ENCODE measurements at regions not wholly inside any gene's neighbourhood (a gene's known extent, or its start where the extent isn't known, plus 50 kb on each side); places are given as distances from the start of the nearest gene placed in this dataset.

DNA sequence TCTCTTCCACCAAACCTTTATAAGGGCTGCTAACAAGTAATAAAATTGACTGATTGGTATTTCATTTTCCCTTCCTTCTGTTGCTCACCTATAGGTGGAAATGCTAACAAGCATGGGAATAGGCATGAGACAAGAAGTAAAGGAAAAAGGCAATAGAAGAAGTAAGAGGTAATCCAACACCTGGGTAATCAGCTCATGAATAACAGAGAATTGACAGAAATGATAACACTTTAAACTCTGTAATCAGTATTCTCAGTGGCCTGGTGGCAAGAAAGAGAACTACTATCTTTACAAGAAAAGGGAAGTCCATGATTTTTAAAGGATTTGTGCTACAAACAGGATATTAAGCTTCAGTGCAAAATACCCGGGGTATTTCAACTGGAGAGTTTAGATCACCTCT is 737.8 kb downstream of the RERGL start:
- Mint-ChIP-seq H3K27ac (no peak overlapping the region), H3K4me1 (no peaks in the 10 kb centered on the region), H3K4me3 (no peak overlapping the region), H3K9me3 (no peaks in the 10 kb centered on the region), H3K27me3 (no peaks in the 10 kb centered on the region), H3K36me3 (no peaks in the 10 kb centered on the region)
- ATAC-seq = no peak

DNA sequence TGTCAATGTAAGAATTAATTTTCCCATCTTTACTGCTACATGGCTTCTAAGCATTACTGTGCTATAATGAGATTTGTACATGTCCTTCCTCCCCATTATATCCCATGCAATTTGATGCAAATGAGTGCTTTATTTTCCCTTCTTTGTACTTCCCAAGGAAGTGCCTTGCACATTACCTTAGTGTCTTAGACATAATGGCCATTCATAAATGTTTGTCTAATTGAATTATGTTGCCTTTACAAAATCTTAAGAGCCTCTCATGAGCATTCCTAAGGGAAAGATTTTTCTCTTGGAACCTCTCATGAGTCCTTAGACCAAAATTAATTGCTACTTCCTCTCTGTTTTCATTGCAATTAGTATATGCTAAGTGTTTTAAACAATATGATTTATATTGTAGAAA is 741.7 kb downstream of the RERGL start:
- Mint-ChIP-seq H3K9me3 (peaks cover 3% of the 10 kb centered on the region), H3K4me1 (no peaks in the 10 kb centered on the region), H3K36me3 (no peaks in the 10 kb centered on the region), H3K4me3 (no peak overlapping the region), H3K27ac (no peak overlapping the region), H3K27me3 (no peaks in the 10 kb centered on the region)
- no peak for ATAC-seq

- no peak for ATAC-seq
- H3K27me3 Mint-ChIP-seq = no peaks in the 10 kb centered on the region
- H3K27ac Mint-ChIP-seq = no peak overlapping the region
- no peak overlapping the region for H3K4me3 Mint-ChIP-seq
- H3K9me3 Mint-ChIP-seq = peaks cover 6% of the 10 kb centered on the region
- H3K36me3 Mint-ChIP-seq = no peaks in the 10 kb centered on the region
- no peaks in the 10 kb centered on the region for H3K4me1 Mint-ChIP-seq
Observed at GRCh38 chr12:17344649-17345048, 738.7 kb upstream of the LMO3 start.

DNA sequence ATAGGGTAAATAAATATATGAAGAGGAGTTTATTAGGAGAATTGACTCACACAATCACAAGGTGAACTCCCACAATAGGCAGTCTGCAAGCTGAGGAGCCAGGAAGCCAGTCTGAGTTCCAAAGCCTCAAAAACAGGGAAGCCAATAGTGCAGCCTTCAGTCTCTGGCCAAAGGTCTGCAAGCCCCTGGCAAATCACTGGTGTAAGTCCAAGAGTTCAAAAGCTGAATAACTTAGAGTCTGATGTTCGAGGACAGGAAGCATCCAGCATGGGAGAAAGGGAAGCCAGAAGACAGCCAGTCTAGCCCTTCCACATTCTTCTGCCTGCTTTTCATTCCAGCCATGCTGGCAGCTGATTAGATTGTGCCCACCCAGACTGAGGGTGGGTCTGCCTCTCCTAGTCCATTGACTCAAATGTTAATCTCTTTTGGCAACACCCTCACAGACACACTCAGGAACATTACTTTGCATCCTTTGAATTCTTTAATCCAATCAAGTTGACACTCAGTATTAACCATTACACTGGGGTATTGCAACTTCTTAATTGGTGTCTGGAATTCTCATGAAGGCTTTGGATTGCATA is 736.5 kb upstream of the LMO3 start:
- Mint-ChIP-seq H3K4me1 (no peaks in the 10 kb centered on the region), H3K36me3 (no peaks in the 10 kb centered on the region), H3K9me3 (peaks cover 9% of the 10 kb centered on the region), H3K27me3 (no peaks in the 10 kb centered on the region), H3K27ac (no peak overlapping the region), H3K4me3 (no peak overlapping the region)
- no peak for ATAC-seq

GRCh38 chr12:17335487-17335886 is 729.5 kb upstream of the LMO3 start:
- Mint-ChIP-seq H3K27me3 (no peaks in the 10 kb centered on the region), H3K36me3 (no peaks in the 10 kb centered on the region), H3K4me3 (no peak overlapping the region), H3K4me1 (no peaks in the 10 kb centered on the region), H3K9me3 (peaks cover 10% of the 10 kb centered on the region), H3K27ac (no peak overlapping the region)
- no peak for ATAC-seq

- no peak overlapping the region for H3K27ac Mint-ChIP-seq
- no peak overlapping the region for H3K4me3 Mint-ChIP-seq
- no peaks in the 10 kb centered on the region for H3K4me1 Mint-ChIP-seq
- peaks cover 10% of the 10 kb centered on the region for H3K9me3 Mint-ChIP-seq
- H3K36me3 Mint-ChIP-seq = no peaks in the 10 kb centered on the region
- H3K27me3 Mint-ChIP-seq = no peaks in the 10 kb centered on the region
- ATAC-seq = no peak
Observed at GRCh38 chr12:17334784-17335183, 728.8 kb upstream of the LMO3 start.

DNA sequence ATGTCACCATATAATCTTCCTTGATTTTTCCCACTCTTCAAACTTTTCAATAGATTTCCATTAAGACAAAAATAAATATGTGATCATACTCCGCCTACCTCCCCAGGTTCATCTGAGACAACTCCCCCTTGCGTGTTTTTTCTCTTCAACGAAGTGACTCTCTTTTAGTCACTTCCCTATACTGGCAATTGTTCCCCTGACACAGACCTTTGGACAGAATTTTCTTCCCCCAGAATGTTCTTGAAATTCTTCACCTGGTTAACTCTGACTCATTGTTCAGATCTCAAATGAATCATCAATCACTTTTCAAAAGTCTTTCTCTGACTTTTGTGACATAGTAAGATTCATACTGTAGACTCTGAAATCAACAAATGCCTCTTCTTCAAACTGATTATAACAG is 727.3 kb upstream of the LMO3 start:
- Mint-ChIP-seq H3K27me3 (no peaks in the 10 kb centered on the region), H3K4me1 (no peaks in the 10 kb centered on the region), H3K9me3 (peaks cover 7% of the 10 kb centered on the region), H3K36me3 (no peaks in the 10 kb centered on the region), H3K4me3 (no peak overlapping the region), H3K27ac (no peak overlapping the region)
- ATAC-seq = no peak

GRCh38 chr12:17326649-17327048 is 720.7 kb upstream of the LMO3 start:
- H3K36me3 Mint-ChIP-seq = no peaks in the 10 kb centered on the region
- no peak for ATAC-seq
- no peaks in the 10 kb centered on the region for H3K27me3 Mint-ChIP-seq

DNA sequence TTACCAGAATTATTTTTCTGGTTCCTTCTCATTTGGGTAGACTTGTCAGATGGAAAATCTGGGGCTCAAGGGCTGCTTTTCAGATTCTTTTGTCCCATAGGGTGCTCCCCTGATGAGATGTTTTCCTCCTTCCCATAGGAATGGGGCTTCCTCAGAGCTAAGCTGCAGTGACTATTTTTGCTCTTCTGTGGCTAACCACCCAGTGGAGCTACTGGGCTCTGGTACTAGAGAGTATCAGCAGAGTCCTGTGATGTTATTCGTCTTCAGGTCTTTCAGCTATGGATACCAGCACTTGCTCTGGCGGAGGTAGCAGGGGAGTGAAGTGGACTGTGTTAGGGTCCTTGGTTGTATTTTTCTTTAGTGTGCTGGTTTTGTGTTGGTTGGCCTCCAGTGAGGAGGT is 716.1 kb upstream of the LMO3 start:
- Mint-ChIP-seq H3K9me3 (peaks cover 12% of the 10 kb centered on the region), H3K4me1 (no peaks in the 10 kb centered on the region), H3K4me3 (no peak overlapping the region), H3K27ac (no peak overlapping the region), H3K27me3 (no peaks in the 10 kb centered on the region), H3K36me3 (no peaks in the 10 kb centered on the region)
- no peak for ATAC-seq

More at GRCh38 chr12:17326649-17327048, 720.7 kb upstream of the LMO3 start:
- no peak overlapping the region for H3K27ac Mint-ChIP-seq
- no peaks in the 10 kb centered on the region for H3K4me1 Mint-ChIP-seq
- H3K9me3 Mint-ChIP-seq = no peaks in the 10 kb centered on the region
- no peak overlapping the region for H3K4me3 Mint-ChIP-seq

GRCh38 chr12:17304503-17305347 is 698.8 kb upstream of the LMO3 start:
- Mint-ChIP-seq H3K27ac (no peak overlapping the region), H3K27me3 (no peaks in the 10 kb centered on the region), H3K4me3 (no peak overlapping the region), H3K4me1 (no peaks in the 10 kb centered on the region), H3K36me3 (no peaks in the 10 kb centered on the region), H3K9me3 (peaks cover 9% of the 10 kb centered on the region)
- no peak for ATAC-seq

DNA sequence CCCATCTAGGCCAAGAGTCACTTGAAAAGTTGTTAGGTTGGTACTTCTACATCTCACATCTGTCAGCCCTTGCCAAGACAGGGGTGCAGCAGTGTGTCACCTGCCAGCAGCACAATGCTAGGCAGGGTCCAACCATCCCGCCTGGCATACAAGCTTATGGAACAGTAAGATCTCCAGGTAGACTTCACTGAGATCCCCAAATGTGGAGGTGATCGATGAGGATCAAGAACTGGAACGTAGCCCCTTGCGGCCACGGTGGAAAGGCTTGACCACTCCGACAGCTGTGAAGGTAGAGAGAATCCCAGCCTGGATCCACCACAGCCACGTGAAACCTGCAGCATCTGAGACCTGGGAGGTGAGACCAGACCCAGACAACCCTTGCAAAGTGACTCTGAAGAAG is 696.0 kb upstream of the LMO3 start:
- ATAC-seq = no peak
- peaks cover 15% of the 10 kb centered on the region for H3K9me3 Mint-ChIP-seq
- no peak overlapping the region for H3K4me3 Mint-ChIP-seq
- no peaks in the 10 kb centered on the region for H3K36me3 Mint-ChIP-seq
- H3K4me1 Mint-ChIP-seq = no peaks in the 10 kb centered on the region
- no peak overlapping the region for H3K27ac Mint-ChIP-seq
- no peaks in the 10 kb centered on the region for H3K27me3 Mint-ChIP-seq

- Mint-ChIP-seq H3K36me3 (no peaks in the 10 kb centered on the region), H3K4me1 (no peaks in the 10 kb centered on the region), H3K27me3 (no peaks in the 10 kb centered on the region), H3K4me3 (no peak overlapping the region), H3K27ac (no peak overlapping the region), H3K9me3 (peaks cover 15% of the 10 kb centered on the region)
- ATAC-seq = no peak
Observed at GRCh38 chr12:17301544-17301943, 695.6 kb upstream of the LMO3 start.

- no peak overlapping the region for H3K4me3 Mint-ChIP-seq
- ATAC-seq = no peak
- H3K36me3 Mint-ChIP-seq = no peaks in the 10 kb centered on the region
- H3K27ac Mint-ChIP-seq = no peak overlapping the region
- no peaks in the 10 kb centered on the region for H3K4me1 Mint-ChIP-seq
- no peaks in the 10 kb centered on the region for H3K27me3 Mint-ChIP-seq
- H3K9me3 Mint-ChIP-seq = peaks cover 9% of the 10 kb centered on the region
Observed at GRCh38 chr12:17296882-17297281, 690.9 kb upstream of the LMO3 start.

GRCh38 chr12:17286874-17287273 is 680.9 kb upstream of the LMO3 start:
- H3K9me3 Mint-ChIP-seq = peaks cover 9% of the 10 kb centered on the region
- no peak for ATAC-seq
- no peak overlapping the region for H3K4me3 Mint-ChIP-seq
- H3K27ac Mint-ChIP-seq = no peak overlapping the region
- H3K4me1 Mint-ChIP-seq = no peaks in the 10 kb centered on the region
- H3K36me3 Mint-ChIP-seq = no peaks in the 10 kb centered on the region
- no peaks in the 10 kb centered on the region for H3K27me3 Mint-ChIP-seq

GRCh38 chr12:17284873-17285272 is 678.9 kb upstream of the LMO3 start:
- Mint-ChIP-seq H3K36me3 (no peaks in the 10 kb centered on the region), H3K9me3 (peaks cover 9% of the 10 kb centered on the region), H3K4me1 (no peaks in the 10 kb centered on the region), H3K27me3 (no peaks in the 10 kb centered on the region), H3K27ac (no peak overlapping the region), H3K4me3 (no peak overlapping the region)
- no peak for ATAC-seq

- Mint-ChIP-seq H3K36me3 (no peaks in the 10 kb centered on the region), H3K27me3 (no peaks in the 10 kb centered on the region), H3K27ac (no peak overlapping the region), H3K4me3 (no peak overlapping the region), H3K4me1 (no peaks in the 10 kb centered on the region), H3K9me3 (peaks cover 6% of the 10 kb centered on the region)
- ATAC-seq = no peak
Observed at GRCh38 chr12:17283563-17283962, 677.6 kb upstream of the LMO3 start.
